ENCODE measurements at regions not wholly inside any gene's neighbourhood (a gene's known extent, or its start where the extent isn't known, plus 50 kb on each side); places are given as distances from the start of the nearest gene placed in this dataset.

GRCh38 chr2:111653913-111654312 is 230.1 kb downstream of the ANAPC1 start:
- Mint-ChIP-seq H3K4me3 (no peak overlapping the region), H3K9me3 (ENCODE audit: insufficient read depth) (no peaks in the 10 kb centered on the region), H3K27me3 (no peaks in the 10 kb centered on the region), H3K4me1 (peaks cover 5% of the 10 kb centered on the region), H3K27ac (no peak overlapping the region)
- DNase-seq: no peak
- Histone ChIP-seq H2AFZ (ENCODE audit: insufficient read depth, low read depth, low read length, poor library complexity, severe bottlenecking) (no peak overlapping the region), H3K4me2 (replicated peaks; ENCODE audit: low read depth, low read length, poor library complexity, severe bottlenecking) (no peak overlapping the region), H3K27me3 (replicated peaks in 1 of 4; ENCODE audit: control extremely low read depth in 1 of 4, control insufficient read depth in 3 of 4, insufficient read depth in 4 of 4, low read length in 3 of 4) (no peaks in the 10 kb centered on the region), H3K9me3 (ENCODE audit: control extremely low read depth in 1 of 3, control insufficient read depth in 2 of 3, insufficient read depth in 1 of 3, low read length in 2 of 3) (no peaks in the 10 kb centered on the region), H3K27ac (ENCODE audit: low read length in 2 of 2) (no peak overlapping the region), H4K20me1 (ENCODE audit: control insufficient read depth, insufficient read depth, low read length, poor library complexity, severe bottlenecking) (no peaks in the 10 kb centered on the region), H3K36me3 (replicated peaks in 1 of 2; ENCODE audit: control extremely low read depth in 1 of 2, control insufficient read depth in 1 of 2, extremely low read depth in 1 of 2, insufficient read depth in 2 of 2, low read length in 1 of 2) (no peaks in the 10 kb centered on the region), H3K4me1 (ENCODE audit: control insufficient read depth in 2 of 2, insufficient read depth in 2 of 2, low read length in 2 of 2) (no peaks in the 10 kb centered on the region), H3K4me3 (ENCODE audit: control extremely low read depth in 1 of 5, extremely low read depth in 1 of 5, insufficient read depth in 1 of 5, low read depth in 2 of 5, low read length in 4 of 5) (no peak overlapping the region), H3K79me2 (ENCODE audit: control insufficient read depth, insufficient read depth, low read length) (no peaks in the 10 kb centered on the region), H3K9ac (ENCODE audit: low read length) (no peak overlapping the region)
- ChIA-PET CTCF (interaction anchor here (0.6 kb wide), 1 partner anchor 595 kb away, joined by 3 read pairs; no protein-coding TSS in a partner anchor), POLR2A (no interaction called here)
- WGBS (ENCODE audit: insufficient coverage): 86% methylated on average over 1 of the region's 4 CpGs
- TF ChIP-seq EZH2 (IDR thresholded peaks at IDR 0.05; ENCODE audit: borderline replicate concordance, insufficient read depth, low read depth, low read length, poor library complexity, severe bottlenecking): no peak
- TF ChIP-seq CTCF (IDR thresholded peaks at IDR 0.05): no peak
- no peak for ATAC-seq (ENCODE audit: low read depth)
- intact Hi-C loops (cut with micrococcal nuclease): no loop called here

GRCh38 chr2:111654829-111655228 is 229.2 kb downstream of the ANAPC1 start:
- Histone ChIP-seq H3K9me3 (ENCODE audit: control extremely low read depth in 1 of 3, control insufficient read depth in 2 of 3, insufficient read depth in 1 of 3, low read length in 2 of 3) (no peaks in the 10 kb centered on the region), H3K4me2 (replicated peaks; ENCODE audit: low read depth, low read length, poor library complexity, severe bottlenecking) (no peak overlapping the region), H3K4me3 (ENCODE audit: control extremely low read depth in 1 of 5, extremely low read depth in 1 of 5, insufficient read depth in 1 of 5, low read depth in 2 of 5, low read length in 4 of 5) (no peak overlapping the region), H3K79me2 (ENCODE audit: control insufficient read depth, insufficient read depth, low read length) (no peaks in the 10 kb centered on the region), H3K27me3 (replicated peaks in 1 of 4; ENCODE audit: control extremely low read depth in 1 of 4, control insufficient read depth in 3 of 4, insufficient read depth in 4 of 4, low read length in 3 of 4) (no peaks in the 10 kb centered on the region), H4K20me1 (ENCODE audit: control insufficient read depth, insufficient read depth, low read length, poor library complexity, severe bottlenecking) (no peaks in the 10 kb centered on the region), H3K4me1 (ENCODE audit: control insufficient read depth in 2 of 2, insufficient read depth in 2 of 2, low read length in 2 of 2) (no peaks in the 10 kb centered on the region), H3K9ac (ENCODE audit: low read length) (no peak overlapping the region), H3K36me3 (replicated peaks in 1 of 2; ENCODE audit: control extremely low read depth in 1 of 2, control insufficient read depth in 1 of 2, extremely low read depth in 1 of 2, insufficient read depth in 2 of 2, low read length in 1 of 2) (no peaks in the 10 kb centered on the region), H3K27ac (ENCODE audit: low read length in 2 of 2) (no peak overlapping the region), H2AFZ (ENCODE audit: insufficient read depth, low read depth, low read length, poor library complexity, severe bottlenecking) (no peak overlapping the region)
- H3K27me3 Mint-ChIP-seq: no peaks in the 10 kb centered on the region
- H3K27ac Mint-ChIP-seq: no peak overlapping the region
- no peaks in the 10 kb centered on the region for H3K9me3 Mint-ChIP-seq (ENCODE audit: insufficient read depth)
- no peak for ATAC-seq (ENCODE audit: low read depth)
- TF ChIP-seq CTCF (IDR thresholded peaks at IDR 0.05) (no peak), EZH2 (IDR thresholded peaks at IDR 0.05; ENCODE audit: borderline replicate concordance, insufficient read depth, low read depth, low read length, poor library complexity, severe bottlenecking) (no peak)
- ChIA-PET POLR2A (no interaction called here), CTCF (no interaction called here)
- H3K4me1 Mint-ChIP-seq: peaks cover 14% of the 10 kb centered on the region
- intact Hi-C loops (cut with micrococcal nuclease): no loop called here
- 100% methylated on average over 3 of the region's 5 CpGs for WGBS (ENCODE audit: insufficient coverage)
- H3K4me3 Mint-ChIP-seq: no peak overlapping the region
- no peak for DNase-seq
